ENCODE measurements at regions not wholly inside any gene's neighbourhood (a gene's known extent, or its start where the extent isn't known, plus 50 kb on each side); places are given as distances from the start of the nearest gene placed in this dataset.

DNA sequence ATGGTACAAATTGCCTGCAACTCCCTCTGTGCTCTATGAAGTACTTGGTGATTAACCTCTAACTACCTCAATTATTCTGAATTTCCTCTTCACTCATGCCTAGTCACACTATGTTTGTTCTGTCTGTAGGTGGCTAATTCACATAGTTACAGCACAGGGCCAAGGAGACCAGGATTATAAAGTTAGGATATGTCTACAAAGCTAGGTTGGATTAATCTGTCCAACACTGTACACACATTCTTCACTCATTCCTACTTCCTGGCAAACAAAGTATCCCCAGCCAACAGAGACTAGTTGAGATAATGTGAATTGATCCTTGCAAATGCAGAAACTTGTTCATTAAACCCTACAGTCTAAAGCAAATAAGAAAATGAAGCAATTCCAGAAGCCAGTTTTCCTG lies 269.8 kb downstream of the HACE1 start:
- no peak for DNase-seq (ENCODE audit: extremely low read depth in 1 of 11, low read depth in 9 of 11, low spot score in 4 of 11)

DNA sequence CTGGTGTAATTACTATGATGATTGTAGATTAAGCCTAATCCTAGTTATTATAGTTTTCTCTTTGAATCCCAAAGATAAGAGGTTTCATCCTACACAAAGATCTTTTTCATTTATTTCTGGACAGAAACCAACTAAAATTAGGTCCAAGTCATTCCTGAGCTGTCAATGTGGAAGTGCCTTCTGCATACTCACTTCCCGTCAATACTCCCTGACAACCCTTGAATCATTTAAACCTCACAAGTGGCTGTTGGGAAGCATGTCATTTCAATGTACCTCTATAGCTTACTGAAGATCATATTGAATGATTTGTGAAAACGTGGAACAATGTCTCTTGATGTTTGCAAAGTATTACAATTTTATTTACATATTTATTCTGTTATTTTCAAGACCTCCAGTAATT lies 274.1 kb downstream of the HACE1 start:
- DNase-seq (ENCODE audit: extremely low read depth in 1 of 11, low read depth in 9 of 11, low spot score in 4 of 11): no peak

DNA sequence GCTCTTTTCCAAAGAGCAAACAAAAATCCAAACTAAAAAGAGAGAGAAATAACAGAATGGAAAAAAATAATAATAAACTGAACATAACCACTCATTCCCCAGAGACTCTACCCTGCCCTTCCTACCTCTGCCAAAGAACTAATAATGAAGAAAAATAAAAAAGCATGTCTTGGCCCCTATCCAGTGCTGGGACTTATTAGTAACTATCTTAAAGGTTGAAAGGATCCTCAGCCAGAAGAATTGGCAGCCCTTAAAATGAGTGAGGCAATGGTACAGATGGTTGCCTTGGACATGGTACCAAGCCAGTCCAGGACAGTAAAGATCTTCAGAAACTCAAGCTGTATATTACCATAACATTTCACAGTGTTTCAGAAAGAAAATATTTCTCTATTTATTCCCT lies 279.3 kb downstream of the HACE1 start:
- no peak for DNase-seq (ENCODE audit: extremely low read depth in 1 of 11, low read depth in 9 of 11, low spot score in 4 of 11)

DNA sequence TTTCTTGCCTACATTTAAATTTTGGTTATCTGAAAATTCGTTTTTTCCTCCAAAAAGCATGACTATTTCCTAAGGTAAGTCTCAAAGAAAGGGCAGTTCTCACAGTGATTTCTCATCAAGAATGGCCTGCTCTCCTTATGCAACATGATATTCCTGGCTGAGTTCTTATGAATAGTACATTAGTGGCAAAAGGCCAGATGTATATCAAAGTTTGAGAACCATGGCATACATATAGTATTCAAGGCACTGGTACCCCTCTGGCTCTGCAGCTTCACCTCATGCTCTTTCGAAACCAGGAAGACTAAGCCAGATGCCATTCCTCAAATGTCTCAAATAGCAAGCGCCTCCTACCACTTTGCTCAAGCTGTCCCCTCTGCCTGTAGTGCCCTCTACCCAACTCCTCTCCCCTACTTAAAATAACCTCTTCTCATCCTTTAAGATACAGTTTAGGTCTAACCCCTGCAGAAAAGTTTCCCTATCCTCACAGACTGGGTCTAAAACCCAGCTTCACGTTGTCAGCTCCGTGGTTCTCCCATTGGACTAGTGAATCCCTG lies 280.3 kb downstream of the HACE1 start:
- no peak for DNase-seq (ENCODE audit: extremely low read depth in 1 of 11, low read depth in 9 of 11, low spot score in 4 of 11)

DNA sequence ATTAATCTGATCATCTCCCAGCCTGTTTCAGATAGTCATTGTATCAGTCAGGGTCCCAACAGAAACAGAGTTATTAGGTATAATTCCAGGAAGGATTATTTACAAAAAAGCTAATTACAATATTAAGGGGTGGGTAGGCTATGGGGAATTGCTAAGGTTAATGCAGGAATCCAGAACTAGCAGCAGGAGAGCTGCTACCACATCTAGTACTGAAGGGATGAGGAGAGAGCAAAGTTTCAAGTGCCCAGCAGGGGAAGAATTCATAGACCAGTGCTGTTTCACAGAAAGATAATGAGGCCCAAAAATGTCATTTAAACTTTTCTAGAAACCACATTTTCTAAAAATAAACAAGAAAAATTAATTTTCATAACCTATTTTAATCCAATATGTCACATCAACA lies 284.2 kb downstream of the HACE1 start:
- DNase-seq (ENCODE audit: extremely low read depth in 1 of 11, low read depth in 9 of 11, low spot score in 4 of 11): no peak

DNA sequence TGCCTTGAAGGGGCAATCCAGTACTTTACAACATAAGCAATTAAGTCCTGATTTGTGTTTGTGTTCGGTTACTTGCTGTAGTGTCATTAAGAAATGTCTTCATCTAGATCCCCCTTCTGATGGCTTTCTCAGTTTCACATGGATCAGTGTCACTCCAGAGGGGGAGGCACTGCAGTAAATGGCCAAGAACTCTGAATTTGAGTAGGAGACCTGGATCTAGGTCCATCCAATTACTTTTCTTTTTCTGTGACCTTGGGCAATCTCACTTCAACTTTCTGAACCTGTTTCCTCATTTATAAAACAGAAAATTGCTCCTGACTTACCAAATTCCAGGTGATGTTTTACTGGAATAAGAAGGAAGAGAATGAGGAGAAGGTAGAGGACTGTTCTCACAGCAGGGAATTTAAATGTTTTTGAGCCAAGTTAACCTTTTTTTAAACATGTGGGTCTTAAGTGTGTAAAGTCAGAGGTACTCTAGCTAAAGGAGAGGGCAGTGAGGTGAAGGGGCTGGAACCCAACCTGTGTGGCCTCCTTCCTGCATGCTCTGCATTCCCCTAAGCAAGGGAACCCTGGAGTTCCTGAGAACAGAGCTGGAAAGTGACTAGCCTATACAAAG lies 285.5 kb downstream of the HACE1 start:
- DNase-seq (ENCODE audit: extremely low read depth in 1 of 11, low read depth in 9 of 11, low spot score in 4 of 11): no peak

DNA sequence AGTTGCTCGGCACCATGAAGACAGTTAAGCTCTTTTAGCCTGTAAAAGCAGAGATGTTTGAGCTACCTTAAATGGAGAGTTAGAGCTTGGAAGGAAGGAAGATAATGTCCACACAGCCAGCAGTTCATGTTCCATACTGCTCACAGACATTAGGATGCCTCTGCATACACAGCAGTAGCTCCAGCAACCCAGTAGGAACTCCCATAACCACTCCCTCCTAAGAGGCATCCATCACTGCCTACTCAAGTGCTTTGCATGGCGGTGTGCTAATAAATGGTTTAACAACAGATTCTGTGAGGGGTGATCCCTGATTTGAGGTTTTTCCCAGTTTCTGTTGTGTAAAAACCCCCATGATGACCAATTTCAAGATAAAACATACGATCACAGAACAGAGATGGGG lies 286.4 kb downstream of the HACE1 start:
- no peak for DNase-seq (ENCODE audit: extremely low read depth in 1 of 11, low read depth in 9 of 11, low spot score in 4 of 11)

DNA sequence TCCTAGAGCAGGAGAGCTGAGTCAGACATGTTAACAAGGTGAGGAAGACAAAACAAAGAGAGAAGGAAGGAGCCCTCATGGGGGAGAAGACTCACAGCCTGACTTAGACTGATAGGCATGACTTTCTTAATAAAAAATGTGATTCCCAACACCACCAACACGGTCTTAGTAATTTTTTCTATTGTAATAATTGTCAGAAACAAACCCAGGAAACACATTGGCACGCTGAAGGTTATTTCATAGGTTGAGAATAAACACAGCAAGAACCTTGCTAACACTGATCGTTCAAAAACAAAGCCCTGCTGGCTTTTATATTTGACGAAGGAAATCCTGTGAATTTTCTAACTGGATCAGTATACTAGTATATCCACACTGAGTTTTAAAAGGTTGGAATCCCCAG lies 286.8 kb downstream of the HACE1 start:
- DNase-seq (ENCODE audit: extremely low read depth in 1 of 11, low read depth in 9 of 11, low spot score in 4 of 11): no peak

DNA sequence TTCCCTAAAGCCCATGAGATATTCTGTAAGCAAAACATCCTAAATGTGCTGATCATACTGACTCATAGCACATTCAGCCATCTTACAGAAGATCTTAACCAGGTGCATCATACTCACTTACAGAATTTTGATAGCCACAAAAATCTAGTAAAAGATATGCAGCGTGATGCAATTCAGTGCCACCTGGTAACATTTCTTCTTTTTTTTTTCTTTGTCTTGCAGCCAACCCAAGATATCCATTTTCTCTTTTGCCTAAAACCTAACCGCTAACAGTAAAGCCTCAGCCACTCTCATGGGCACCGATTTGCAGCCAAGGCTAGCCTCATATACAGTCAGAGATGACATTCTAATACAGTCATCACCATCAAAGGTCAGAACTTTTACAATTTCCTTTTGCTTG lies 293.3 kb downstream of the HACE1 start:
- DNase-seq (ENCODE audit: extremely low read depth in 1 of 11, low read depth in 9 of 11, low spot score in 4 of 11): no peak

DNA sequence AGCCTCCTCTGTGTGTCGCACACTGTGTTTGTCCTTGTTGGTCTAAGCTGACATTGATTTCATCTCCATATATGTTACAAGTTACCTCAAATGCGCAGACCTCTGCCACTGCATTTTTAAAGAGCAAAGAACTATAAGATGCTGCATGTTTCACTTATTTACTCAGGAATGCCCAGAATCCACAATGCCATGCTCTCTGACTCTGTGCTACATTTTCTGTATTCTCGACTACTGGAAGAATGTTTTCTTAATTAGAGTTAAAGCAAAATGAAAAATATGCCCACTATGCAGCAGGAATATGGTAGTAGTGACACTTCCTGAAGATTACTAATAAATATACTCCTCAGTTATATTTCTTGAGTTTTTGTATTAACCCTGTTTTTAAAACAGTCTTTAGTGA lies 296.4 kb downstream of the HACE1 start:
- DNase-seq (ENCODE audit: extremely low read depth in 1 of 11, low read depth in 9 of 11, low spot score in 4 of 11): no peak

DNA sequence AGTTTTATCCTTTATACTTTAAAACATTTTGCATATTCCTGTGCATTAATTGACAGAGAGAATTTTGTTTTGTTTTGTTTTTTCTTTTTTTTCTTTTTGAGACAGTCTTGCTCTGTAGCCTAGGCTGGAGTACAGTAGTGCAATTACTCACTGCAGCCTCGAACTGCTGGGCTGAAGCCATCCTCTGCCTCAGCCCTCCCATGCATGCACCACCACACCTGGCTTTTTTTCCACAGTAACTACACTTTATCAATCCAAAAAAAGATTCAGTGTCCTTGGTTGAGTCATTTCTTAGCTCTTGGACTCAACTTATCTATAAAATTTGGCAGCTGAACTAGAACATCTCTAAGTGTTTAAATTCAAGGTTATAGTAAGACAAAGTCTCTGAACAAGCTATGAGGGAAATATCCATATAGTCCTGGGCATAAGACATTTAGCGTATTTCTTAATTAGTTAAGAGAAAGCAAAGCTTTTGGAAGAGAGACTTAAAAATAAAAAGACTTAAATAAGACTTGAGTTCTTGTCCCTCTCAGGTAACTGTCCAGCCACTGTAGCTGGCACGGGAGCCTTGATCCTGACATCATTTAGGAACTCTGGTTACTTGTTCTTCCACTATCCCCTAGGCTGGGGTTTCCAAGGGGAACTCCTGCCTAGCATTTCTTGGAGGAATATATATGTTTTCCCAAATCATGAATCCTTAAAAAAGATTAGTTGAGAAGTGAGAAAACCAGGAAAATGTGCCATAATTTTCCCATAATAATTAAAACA lies 300.1 kb downstream of the HACE1 start:
- DNase-seq (ENCODE audit: extremely low read depth in 1 of 11, low read depth in 9 of 11, low spot score in 4 of 11): no peak

DNA sequence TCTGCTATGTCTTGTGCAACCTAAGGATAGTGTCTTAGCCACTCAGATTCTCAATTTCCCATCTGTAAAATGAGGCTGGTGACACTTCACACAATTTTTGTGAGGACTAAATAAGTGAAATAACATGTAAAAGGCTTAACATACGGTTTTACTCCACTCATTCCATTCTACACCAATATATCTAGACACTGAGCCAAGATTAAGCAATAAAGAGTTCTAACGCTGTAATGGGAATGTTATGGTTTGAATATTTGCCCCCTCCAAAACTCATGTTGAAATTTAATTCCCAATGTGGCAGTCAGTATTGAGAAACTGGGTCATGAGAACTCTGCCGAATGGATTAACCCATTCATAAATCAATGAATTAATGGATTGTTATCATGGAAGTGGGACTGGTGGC lies 301.0 kb downstream of the HACE1 start:
- no peak for DNase-seq (ENCODE audit: extremely low read depth in 1 of 11, low read depth in 9 of 11, low spot score in 4 of 11)

DNA sequence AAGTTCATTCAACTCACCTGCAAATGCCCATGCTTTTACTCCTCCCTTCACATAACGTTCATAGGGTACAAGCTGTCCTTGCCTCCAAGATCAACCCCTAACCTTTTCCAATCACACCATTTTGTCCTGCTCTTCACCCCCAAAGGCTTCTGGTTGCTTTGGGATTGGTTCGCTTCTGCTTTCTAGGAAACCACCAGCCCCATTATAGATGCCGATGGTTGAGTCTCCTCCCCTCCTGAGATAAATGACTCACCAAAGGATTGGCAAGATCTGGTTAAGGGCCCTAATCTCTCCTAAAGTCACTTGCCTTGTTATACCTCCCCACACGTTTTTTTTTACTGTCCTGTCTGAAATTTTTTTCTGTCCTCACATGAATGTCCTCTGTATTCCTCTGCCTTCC lies 311.4 kb downstream of the HACE1 start:
- DNase-seq (ENCODE audit: extremely low read depth in 1 of 11, low read depth in 9 of 11, low spot score in 4 of 11): no peak

DNA sequence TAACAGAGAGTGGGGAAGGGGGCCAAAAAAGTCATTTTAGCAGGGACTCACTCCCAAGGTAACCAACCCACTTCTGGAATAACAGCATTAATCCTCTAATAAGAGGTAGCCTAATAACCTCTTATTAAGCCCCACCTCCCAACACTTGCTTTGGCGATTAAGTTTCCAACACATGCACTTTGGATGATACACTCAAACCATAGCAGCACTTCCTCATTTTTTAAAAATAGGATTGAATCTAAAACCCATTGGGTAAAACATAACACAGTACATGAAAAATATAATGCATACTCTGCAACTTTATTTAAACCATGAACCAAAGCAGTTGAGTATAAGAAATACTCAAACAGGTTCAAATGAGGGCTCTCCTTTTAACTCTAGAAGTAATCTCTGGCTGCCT lies 318.3 kb downstream of the HACE1 start:
- DNase-seq (ENCODE audit: extremely low read depth in 1 of 11, low read depth in 9 of 11, low spot score in 4 of 11): no peak

DNA sequence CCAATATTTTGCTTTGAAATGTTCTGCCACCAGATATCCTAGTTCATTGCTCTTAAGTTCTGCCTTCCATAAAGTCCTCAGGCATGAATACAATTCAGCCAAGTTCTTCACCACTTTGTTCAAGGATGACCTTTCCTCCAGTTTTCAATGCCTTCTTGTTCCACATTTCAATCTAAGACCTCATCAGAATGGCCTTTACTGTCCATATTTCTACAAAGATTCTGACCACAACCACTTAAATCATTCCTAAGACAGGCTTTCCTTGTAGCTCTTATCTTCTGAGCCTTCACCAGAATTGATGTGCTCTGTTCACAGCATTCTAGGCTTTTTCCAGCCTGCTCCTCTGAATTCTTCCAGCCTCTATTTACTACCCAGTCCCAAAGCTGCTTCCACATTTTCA lies 319.0 kb downstream of the HACE1 start:
- DNase-seq (ENCODE audit: extremely low read depth in 1 of 11, low read depth in 9 of 11, low spot score in 4 of 11): no peak

DNA sequence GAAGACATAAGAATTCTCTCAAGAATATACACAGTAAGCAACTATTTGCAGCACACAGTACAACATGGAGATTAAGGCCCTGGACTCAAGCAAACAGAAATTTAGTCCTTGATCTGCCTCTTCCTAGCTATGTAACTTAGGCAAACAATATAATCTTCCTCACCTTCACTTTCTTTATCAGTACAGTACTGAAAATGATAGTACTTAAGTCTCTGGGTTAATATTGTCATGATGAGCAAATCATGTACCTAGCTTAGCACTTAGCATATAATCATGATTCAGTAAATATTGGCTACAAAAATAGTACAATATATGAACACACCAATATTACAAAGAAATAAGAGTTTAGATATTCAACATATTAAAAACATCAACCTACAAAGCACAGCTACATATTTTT lies 320.5 kb downstream of the HACE1 start:
- no peak for DNase-seq (ENCODE audit: extremely low read depth in 1 of 11, low read depth in 9 of 11, low spot score in 4 of 11)

DNA sequence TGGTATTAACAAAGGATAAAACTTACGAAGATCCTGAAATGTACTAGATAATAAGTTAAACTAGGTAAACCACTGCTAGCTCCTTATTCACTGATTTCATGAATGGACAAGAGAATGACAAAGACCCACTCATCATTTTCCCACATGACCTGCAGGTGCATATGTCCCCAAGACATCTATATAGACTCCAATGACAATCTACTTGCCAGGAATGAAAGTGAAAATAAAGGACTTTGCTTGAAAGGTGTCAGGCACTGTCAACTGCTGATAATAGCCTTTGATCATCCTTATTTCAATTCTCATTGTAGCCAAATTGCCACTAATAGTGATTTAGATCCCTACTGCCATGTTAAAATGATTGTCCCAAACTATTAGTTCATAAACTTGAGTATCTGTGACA lies 321.8 kb downstream of the HACE1 start:
- no peak for DNase-seq (ENCODE audit: extremely low read depth in 1 of 11, low read depth in 9 of 11, low spot score in 4 of 11)

DNA sequence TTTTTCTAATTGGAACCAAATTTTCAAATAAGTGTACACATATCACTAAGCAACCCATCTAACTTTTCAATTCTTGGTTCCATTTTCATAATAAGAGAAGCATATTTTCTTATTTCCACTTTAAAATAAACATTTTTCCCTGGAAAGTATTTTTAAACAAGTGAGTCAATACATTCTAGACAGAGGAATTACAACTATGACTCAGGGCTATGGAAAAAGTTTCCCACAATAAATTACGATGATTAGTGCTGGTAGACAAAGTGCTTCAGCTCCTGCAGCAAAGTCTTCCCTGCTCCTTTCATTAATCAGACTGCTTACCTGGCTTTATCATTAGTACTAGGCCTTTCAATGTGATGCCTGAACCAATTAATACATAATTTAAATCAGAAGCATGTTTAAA lies 322.5 kb downstream of the HACE1 start:
- no peak for DNase-seq (ENCODE audit: extremely low read depth in 1 of 11, low read depth in 9 of 11, low spot score in 4 of 11)

DNA sequence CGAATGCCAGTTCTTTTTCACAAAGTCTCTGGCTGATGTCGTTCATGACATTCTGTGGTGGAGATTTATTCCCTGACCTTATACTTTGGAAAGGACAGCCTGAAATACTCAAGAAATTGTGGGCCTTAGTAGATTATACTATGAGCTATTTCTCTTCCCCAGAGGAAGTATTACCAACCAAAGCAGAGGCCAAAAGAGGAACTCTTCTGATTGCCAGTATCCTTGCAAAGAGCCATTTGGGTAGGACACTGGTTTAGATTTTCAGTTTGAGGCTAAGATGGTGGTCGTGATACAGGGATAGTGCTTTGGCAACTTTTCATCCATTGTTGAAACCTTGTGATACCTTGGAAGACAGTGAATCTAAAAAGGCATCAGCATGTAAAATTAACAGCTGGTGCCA lies 327.3 kb downstream of the HACE1 start:
- DNase-seq (ENCODE audit: extremely low read depth in 1 of 11, low read depth in 9 of 11, low spot score in 4 of 11): no peak

DNA sequence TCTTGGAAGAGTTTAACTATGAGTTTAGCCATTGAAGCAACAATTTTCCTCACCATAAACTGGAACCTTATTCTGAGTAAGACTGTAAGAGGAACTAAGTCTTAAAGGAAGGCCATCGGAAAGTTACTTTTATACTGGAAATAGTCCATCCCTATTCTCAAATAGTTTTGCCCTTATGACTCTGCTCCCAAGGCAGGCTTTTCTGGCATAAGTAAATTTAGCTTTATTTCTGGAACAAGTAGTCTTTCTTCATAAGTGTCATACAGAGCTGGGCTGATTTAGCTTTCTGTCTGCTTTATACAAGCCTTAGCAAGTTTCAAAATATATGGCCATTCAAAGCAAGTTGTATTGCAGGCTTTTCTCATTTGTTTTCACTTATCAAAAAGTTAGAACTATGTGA lies 328.1 kb downstream of the HACE1 start:
- DNase-seq (ENCODE audit: extremely low read depth in 1 of 11, low read depth in 9 of 11, low spot score in 4 of 11): no peak
